ENCODE measurements at regions not wholly inside any gene's neighbourhood (a gene's known extent, or its start where the extent isn't known, plus 50 kb on each side); places are given as distances from the start of the nearest gene placed in this dataset.

DNA sequence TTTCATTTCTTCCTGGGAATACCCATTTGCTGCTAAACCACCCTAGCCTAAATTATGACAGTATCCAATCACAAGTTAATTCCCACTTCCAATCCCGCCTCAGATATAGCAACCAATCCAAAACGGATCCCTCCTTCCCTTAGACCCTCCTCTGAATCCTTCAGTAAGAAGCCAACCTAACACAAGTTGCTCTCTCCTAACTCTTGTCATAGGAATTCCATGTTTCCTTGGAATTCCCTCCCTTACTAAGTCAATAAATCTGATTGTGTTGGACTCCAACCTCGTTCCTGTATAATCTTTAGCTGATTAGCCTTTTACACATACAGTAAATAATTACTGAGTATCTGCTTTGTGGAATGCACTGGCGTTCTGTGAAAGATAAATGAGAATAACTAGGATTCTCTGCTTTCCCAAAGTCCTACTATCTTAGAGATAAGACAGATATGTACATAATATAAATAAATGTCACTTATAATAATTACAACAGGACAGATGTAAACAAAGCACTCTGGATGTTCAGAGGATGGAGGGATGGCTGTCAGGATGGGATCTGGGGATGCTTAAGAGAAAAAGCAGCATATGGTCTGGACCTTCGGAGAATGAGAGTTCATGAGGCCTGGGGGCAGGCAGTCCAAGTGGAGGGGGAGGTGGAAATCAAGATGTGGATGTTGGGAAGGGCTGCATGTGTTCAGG lies 185.8 kb upstream of the SOX5 start:
- Mint-ChIP-seq H3K9me3 (ENCODE audit: unreplicated experiment) (no peaks in the 10 kb centered on the region), H3K36me3 (ENCODE audit: low read depth, unreplicated experiment) (no peaks in the 10 kb centered on the region), H3K27me3 (ENCODE audit: unreplicated experiment) (no peaks in the 10 kb centered on the region), H3K4me1 (ENCODE audit: unreplicated experiment) (peaks cover 6% of the 10 kb centered on the region), H3K4me3 (ENCODE audit: unreplicated experiment) (no peak overlapping the region), H3K27ac (ENCODE audit: unreplicated experiment) (no peak overlapping the region)
- DNase-seq (ENCODE audit: low spot score), result no peak
- TF ChIP-seq, protein P1, sequence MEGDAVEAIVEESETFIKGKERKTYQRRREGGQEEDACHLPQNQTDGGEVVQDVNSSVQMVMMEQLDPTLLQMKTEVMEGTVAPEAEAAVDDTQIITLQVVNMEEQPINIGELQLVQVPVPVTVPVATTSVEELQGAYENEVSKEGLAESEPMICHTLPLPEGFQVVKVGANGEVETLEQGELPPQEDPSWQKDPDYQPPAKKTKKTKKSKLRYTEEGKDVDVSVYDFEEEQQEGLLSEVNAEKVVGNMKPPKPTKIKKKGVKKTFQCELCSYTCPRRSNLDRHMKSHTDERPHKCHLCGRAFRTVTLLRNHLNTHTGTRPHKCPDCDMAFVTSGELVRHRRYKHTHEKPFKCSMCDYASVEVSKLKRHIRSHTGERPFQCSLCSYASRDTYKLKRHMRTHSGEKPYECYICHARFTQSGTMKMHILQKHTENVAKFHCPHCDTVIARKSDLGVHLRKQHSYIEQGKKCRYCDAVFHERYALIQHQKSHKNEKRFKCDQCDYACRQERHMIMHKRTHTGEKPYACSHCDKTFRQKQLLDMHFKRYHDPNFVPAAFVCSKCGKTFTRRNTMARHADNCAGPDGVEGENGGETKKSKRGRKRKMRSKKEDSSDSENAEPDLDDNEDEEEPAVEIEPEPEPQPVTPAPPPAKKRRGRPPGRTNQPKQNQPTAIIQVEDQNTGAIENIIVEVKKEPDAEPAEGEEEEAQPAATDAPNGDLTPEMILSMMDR (IDR thresholded peaks at IDR 0.05; ENCODE audit: unreplicated experiment), result no peak

DNA sequence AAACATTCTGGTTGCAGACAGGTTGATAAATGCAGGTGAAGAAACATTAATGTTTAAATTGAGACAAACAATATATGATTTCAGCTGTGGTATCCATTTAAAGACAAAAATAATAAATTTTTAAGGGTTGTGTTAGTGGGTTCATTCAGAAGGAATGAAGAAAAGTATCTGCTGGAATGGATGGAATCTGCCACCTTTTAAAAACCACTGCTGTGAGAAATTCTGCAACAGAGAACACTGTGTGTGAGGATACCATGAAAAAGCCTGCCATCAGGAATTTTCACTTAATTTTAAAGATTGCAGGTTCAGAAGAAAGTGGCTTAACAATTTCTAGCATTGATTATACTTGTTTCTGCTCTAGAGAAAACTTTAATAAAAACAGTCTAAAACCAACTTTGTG lies 184.6 kb upstream of the SOX5 start:
- no peaks in the 10 kb centered on the region for H3K9me3 Mint-ChIP-seq (ENCODE audit: unreplicated experiment)
- no peaks in the 10 kb centered on the region for H3K36me3 Mint-ChIP-seq (ENCODE audit: low read depth, unreplicated experiment)
- H3K4me1 Mint-ChIP-seq (ENCODE audit: unreplicated experiment), result peaks cover 6% of the 10 kb centered on the region
- no peak for DNase-seq (ENCODE audit: low spot score)
- no peak overlapping the region for H3K27ac Mint-ChIP-seq (ENCODE audit: unreplicated experiment)
- H3K27me3 Mint-ChIP-seq (ENCODE audit: unreplicated experiment), result no peaks in the 10 kb centered on the region
- TF ChIP-seq, protein P1 (IDR thresholded peaks at IDR 0.05; ENCODE audit: unreplicated experiment), result no peak
- no peak overlapping the region for H3K4me3 Mint-ChIP-seq (ENCODE audit: unreplicated experiment)

DNA sequence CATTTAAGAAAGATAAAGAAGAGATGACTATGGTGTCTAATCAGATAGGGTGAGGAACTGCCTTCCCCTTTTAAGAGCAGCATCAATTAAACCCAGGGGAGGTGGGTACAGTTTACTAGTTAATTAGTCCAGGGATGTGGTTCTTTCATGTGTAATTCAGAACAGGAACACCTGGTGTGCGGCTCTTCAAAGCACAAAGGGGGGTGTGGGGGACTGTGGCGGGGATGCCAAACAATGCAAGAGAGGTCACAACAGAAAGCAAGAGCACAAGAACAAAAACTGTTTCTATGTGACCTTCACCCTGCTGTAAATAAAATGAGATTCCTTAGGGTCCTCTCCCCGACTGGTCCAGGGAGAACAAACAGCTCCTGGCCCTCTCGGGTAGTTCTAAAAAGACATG lies 183.9 kb upstream of the SOX5 start:
- Mint-ChIP-seq H3K27me3 (ENCODE audit: unreplicated experiment) (no peaks in the 10 kb centered on the region), H3K27ac (ENCODE audit: unreplicated experiment) (no peak overlapping the region), H3K4me1 (ENCODE audit: unreplicated experiment) (peaks cover 6% of the 10 kb centered on the region), H3K36me3 (ENCODE audit: low read depth, unreplicated experiment) (no peaks in the 10 kb centered on the region), H3K9me3 (ENCODE audit: unreplicated experiment) (no peaks in the 10 kb centered on the region), H3K4me3 (ENCODE audit: unreplicated experiment) (no peak overlapping the region)
- no peak for DNase-seq (ENCODE audit: low spot score)
- TF ChIP-seq, protein P1 (IDR thresholded peaks at IDR 0.05; ENCODE audit: unreplicated experiment), result no peak

DNA sequence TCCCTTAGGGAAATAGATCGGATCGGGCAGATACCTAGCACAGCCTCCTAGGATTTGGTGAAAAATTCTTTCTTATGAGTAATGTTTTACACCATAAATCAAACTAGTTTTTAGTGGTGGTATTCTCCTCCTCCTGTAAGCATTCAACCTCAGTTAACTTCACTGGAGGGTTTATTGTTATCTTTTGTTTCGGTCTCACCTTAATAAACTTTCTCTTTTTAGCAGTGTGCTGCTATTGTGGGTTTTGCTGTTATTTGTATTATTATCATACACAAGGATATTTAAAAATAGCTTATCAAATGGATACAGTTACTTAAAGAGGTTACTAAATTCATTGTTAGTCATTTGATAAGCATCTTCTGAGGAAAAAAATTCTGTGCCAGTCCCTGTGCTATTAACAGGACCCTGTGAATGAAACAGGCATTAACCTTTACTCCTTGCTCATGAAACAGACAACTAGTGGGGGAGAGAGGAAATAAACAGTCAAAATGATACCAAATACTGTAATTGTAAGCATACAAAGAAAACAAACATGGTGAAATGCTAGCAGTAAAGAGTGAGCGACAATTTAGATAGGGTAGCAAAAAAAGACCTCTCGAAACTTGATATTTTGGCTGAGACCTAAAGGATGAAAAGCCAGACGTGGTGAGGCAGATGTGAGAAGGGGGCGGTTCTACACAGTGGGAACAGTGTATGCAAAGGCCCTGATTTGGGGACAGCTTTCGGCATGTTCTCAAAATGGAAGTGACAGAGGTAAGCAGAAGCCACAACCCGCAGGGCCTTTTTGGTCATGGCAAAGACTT lies 178.7 kb upstream of the SOX5 start:
- Mint-ChIP-seq H3K4me1 (ENCODE audit: unreplicated experiment) (peaks cover under 1% of the 10 kb centered on the region), H3K27me3 (ENCODE audit: unreplicated experiment) (peaks cover 2% of the 10 kb centered on the region), H3K9me3 (ENCODE audit: unreplicated experiment) (no peaks in the 10 kb centered on the region), H3K27ac (ENCODE audit: unreplicated experiment) (no peak overlapping the region), H3K36me3 (ENCODE audit: low read depth, unreplicated experiment) (no peaks in the 10 kb centered on the region), H3K4me3 (ENCODE audit: unreplicated experiment) (no peak overlapping the region)
- DNase-seq (ENCODE audit: low spot score), result no peak
- TF ChIP-seq, protein P1 (IDR thresholded peaks at IDR 0.05; ENCODE audit: unreplicated experiment), result no peak

DNA sequence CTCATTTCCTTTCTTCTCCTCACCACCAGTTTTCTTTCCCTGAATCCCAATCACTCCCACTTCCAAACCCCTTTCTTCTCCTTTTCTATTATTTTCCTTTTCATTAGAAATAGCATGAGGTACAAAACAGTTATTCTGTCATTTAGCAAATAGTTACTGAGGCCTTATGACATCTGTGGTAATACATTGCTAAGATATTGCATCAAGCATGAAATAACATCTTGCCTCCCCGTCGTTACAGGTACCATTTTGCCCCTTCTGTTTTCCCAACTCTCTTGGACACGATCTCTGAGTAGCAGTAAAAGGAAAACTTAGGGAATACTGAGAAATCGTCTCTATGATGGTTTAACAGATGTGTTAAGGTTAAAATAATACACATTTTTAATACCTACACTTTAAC lies 175.8 kb upstream of the SOX5 start:
- no peak for DNase-seq (ENCODE audit: low spot score)
- Mint-ChIP-seq H3K4me1 (ENCODE audit: unreplicated experiment) (no peaks in the 10 kb centered on the region), H3K4me3 (ENCODE audit: unreplicated experiment) (no peak overlapping the region), H3K9me3 (ENCODE audit: unreplicated experiment) (no peaks in the 10 kb centered on the region), H3K36me3 (ENCODE audit: low read depth, unreplicated experiment) (no peaks in the 10 kb centered on the region), H3K27ac (ENCODE audit: unreplicated experiment) (no peak overlapping the region), H3K27me3 (ENCODE audit: unreplicated experiment) (peaks cover 2% of the 10 kb centered on the region)
- TF ChIP-seq, protein P1 (IDR thresholded peaks at IDR 0.05; ENCODE audit: unreplicated experiment), result no peak

All from endothelial cell (in vitro differentiated cells).